Neuronal stem cell (in vitro differentiated cells): ENCODE measurements at regions not wholly inside any gene's neighbourhood (a gene's known extent, or its start where the extent isn't known, plus 50 kb on each side); places are given as distances from the start of the nearest gene placed in this dataset.

Experiments
- DNase-seq: peaks from one replicate; pipeline ENCODE4 v3.0.0-alpha.2; 2013; ENCODE audit warnings: low spot score
- H2AFZ ChIP-seq: one replicate; pipeline ENCODE4 v1.6.1; 2013; ENCODE audit warnings: mild to moderate bottlenecking, low read length, inconsistent platforms
- H2AK5ac ChIP-seq: 2 replicates; pipeline ENCODE4 v1.6.1; 2013; ENCODE audit warnings: low read depth, mild to moderate bottlenecking, inconsistent platforms, low read length, moderate library complexity, mixed read lengths
- H2BK120ac ChIP-seq: 2 replicates; pipeline ENCODE4 v1.6.1; 2013; ENCODE audit warnings: low read depth, mild to moderate bottlenecking, inconsistent platforms, low read length, moderate library complexity, mixed read lengths
- H2BK12ac ChIP-seq: one replicate; pipeline ENCODE4 v1.6.1; 2013; ENCODE audit warnings: low read length, inconsistent platforms
- H2BK15ac ChIP-seq: 2 replicates; pipeline ENCODE4 v1.6.1; 2013; ENCODE audit warnings: mild to moderate bottlenecking, low read length, inconsistent platforms, mixed read lengths
- H2BK5ac ChIP-seq: one replicate; pipeline ENCODE4 v1.6.1; 2013; ENCODE audit warnings: inconsistent platforms, mild to moderate bottlenecking, low read length, moderate library complexity
- H3K14ac ChIP-seq: one replicate; pipeline ENCODE4 v1.6.1; 2013; ENCODE audit warnings: low read length, inconsistent platforms
- H3K18ac ChIP-seq: 2 replicates; pipeline ENCODE4 v1.6.1; 2013; ENCODE audit warnings: low read length, inconsistent platforms
- H3K23ac ChIP-seq: 2 replicates; pipeline ENCODE4 v1.6.1; 2013; ENCODE audit warnings: low read depth, mild to moderate bottlenecking, mixed read lengths, low read length, inconsistent platforms; ENCODE audit not compliant: poor library complexity
- H3K27ac ChIP-seq: replicated peaks from 3 replicates; pipeline ENCODE4 v1.5.1; 2013; ENCODE audit warnings: low read length, inconsistent platforms
- H3K27me3 ChIP-seq, 3 experiments: 2 replicates each; pipeline ENCODE4 v1.6.1; 2013; ENCODE audit warnings: low read length in 3 of 3, mild to moderate bottlenecking in 2 of 3, inconsistent platforms in 1 of 3, low read depth in 1 of 3, mixed read lengths in 1 of 3, moderate library complexity in 1 of 3; ENCODE audit not compliant: control insufficient read depth in 3 of 3, insufficient read depth in 3 of 3
- H3K36me3 ChIP-seq, 2 donors: replicated peaks in 1 of 2; 2 replicates each; pipeline ENCODE4 v1.6.1; 2013; ENCODE audit warnings: low read length in 2 of 2; ENCODE audit not compliant: control insufficient read depth in 2 of 2, insufficient read depth in 2 of 2
- H3K4ac ChIP-seq: 2 replicates; pipeline ENCODE4 v1.6.1; 2013; ENCODE audit warnings: inconsistent platforms, mild to moderate bottlenecking, low read length, moderate library complexity
- H3K4me1 ChIP-seq, 2 donors: 1 replicate in 1 of 2; 2 replicates in 1 of 2; pipeline ENCODE4 v1.6.1; 2013; ENCODE audit warnings: low read length in 2 of 2, low read depth in 1 of 2; ENCODE audit not compliant: control insufficient read depth in 2 of 2, insufficient read depth in 1 of 2
- H3K4me2 ChIP-seq: one replicate; pipeline ENCODE4 v1.6.1; 2013; ENCODE audit warnings: mild to moderate bottlenecking, low read length, inconsistent platforms; ENCODE audit not compliant: insufficient read depth, poor library complexity, severe bottlenecking
- H3K4me3 ChIP-seq, 2 donors: 2 replicates each; pipeline ENCODE4 v1.5.1; 2013; ENCODE audit warnings: low read length in 2 of 2, mild to moderate bottlenecking in 2 of 2, inconsistent platforms in 1 of 2, moderate library complexity in 1 of 2
- H3K79me1 ChIP-seq: one replicate; pipeline ENCODE4 v1.6.1; 2013; ENCODE audit warnings: low read depth, mild to moderate bottlenecking, inconsistent platforms, low read length, moderate library complexity
- H3K9ac ChIP-seq: one replicate; pipeline ENCODE4 v1.6.1; 2013; ENCODE audit warnings: mild to moderate bottlenecking, low read depth, low read length, inconsistent platforms; ENCODE audit not compliant: poor library complexity
- H3K9me3 ChIP-seq, 2 donors: replicated peaks in 1 of 2; 2 replicates each; pipeline versions ENCODE3 to v1.6.1; 2013; ENCODE audit warnings: low read length in 2 of 2, mild to moderate bottlenecking in 2 of 2, inconsistent platforms in 1 of 2, low read depth in 1 of 2, mixed read lengths in 1 of 2, moderate library complexity in 1 of 2; ENCODE audit not compliant: control insufficient read depth in 2 of 2, insufficient read depth in 1 of 2
- H4K8ac ChIP-seq: one replicate; pipeline ENCODE4 v1.6.1; 2013; ENCODE audit warnings: low read depth, mild to moderate bottlenecking, inconsistent platforms, low read length, moderate library complexity
- H4K91ac ChIP-seq: one replicate; pipeline ENCODE4 v1.6.1; 2013; ENCODE audit warnings: low read length, low read depth, mild to moderate bottlenecking, inconsistent platforms; ENCODE audit not compliant: poor library complexity
- WGBS, 2 donors: extraction: QIAGEN DNeasy Blood & Tissue Kit; methylation state at CpG; one replicate each; pipeline ENCODE4 v1.1.7; 2013; ENCODE audit warnings: missing lambda C conversion rate in 2 of 2, mixed read lengths in 1 of 2; ENCODE audit not compliant: insufficient read length in 2 of 2, insufficient replicate concordance in 1 of 2; ENCODE audit errors: extremely low coverage in 2 of 2; 5-methylcytosine and 5-hydroxymethylcytosine counted together

- no peak overlapping the region for H3K4me2 ChIP-seq
- H3K4me1 ChIP-seq, result peaks cover 3% of the 10 kb centered on the region in 2 donors
- peak overlapping the region; percentile 57 for H2AFZ ChIP-seq
- no CpG with 5 or more reads among the region's 16 CpGs for WGBS, 2 donors
- no peak overlapping the region for H3K23ac ChIP-seq
- H3K14ac ChIP-seq, result no peak overlapping the region
- H4K91ac ChIP-seq, result no peak overlapping the region
- no peak overlapping the region for H2BK5ac ChIP-seq
- H2BK12ac ChIP-seq, result no peak overlapping the region
- H3K9me3 ChIP-seq, result peaks cover 0 to 2% of the 10 kb centered on the region in 2 donors
- H2BK15ac ChIP-seq, result peak overlapping the region; percentile 11
- no peaks in the 10 kb centered on the region for H3K79me1 ChIP-seq
- no peak for DNase-seq
- H3K27ac ChIP-seq, result no peak overlapping the region
- H3K4ac ChIP-seq, result no peak overlapping the region
- no peak overlapping the region for H4K8ac ChIP-seq
- H3K36me3 ChIP-seq, result no peaks in the 10 kb centered on the region
- no peak overlapping the region for H2BK120ac ChIP-seq
- H3K9ac ChIP-seq, result no peak overlapping the region
- no peak overlapping the region for H2AK5ac ChIP-seq
- no peak overlapping the region for H3K4me3 ChIP-seq
- no peaks in the 10 kb centered on the region for H3K27me3 ChIP-seq
- H3K18ac ChIP-seq, result peak overlapping the region; percentile 22
These were observed 165.0 kb upstream of the ZNF462 start for GRCh38 chr9:106697750-106698502.

GRCh38 chr9:106700676-106701075, 162.3 kb upstream of the ZNF462 start:
- Histone ChIP-seq H3K4me1 (peaks cover 3% of the 10 kb centered on the region in 2 donors), H3K36me3 (no peaks in the 10 kb centered on the region), H2AFZ (no peak overlapping the region), H2BK5ac (no peak overlapping the region), H3K4me3 (no peak overlapping the region), H3K4ac (no peak overlapping the region), H3K27ac (no peak overlapping the region), H3K9ac (no peak overlapping the region), H3K4me2 (no peak overlapping the region), H2BK15ac (no peak overlapping the region), H3K79me1 (no peaks in the 10 kb centered on the region), H2BK120ac (no peak overlapping the region), H3K14ac (no peak overlapping the region), H4K91ac (no peak overlapping the region), H3K23ac (no peak overlapping the region), H3K18ac (no peak overlapping the region), H2AK5ac (no peak overlapping the region), H2BK12ac (no peak overlapping the region), H3K27me3 (no peaks in the 10 kb centered on the region), H3K9me3 (peaks cover 0 to 2% of the 10 kb centered on the region in 2 donors), H4K8ac (no peak overlapping the region)
- DNase-seq, result no peak

GRCh38 chr9:106701611-106702010, 161.4 kb upstream of the ZNF462 start:
- Histone ChIP-seq H3K4me3 (no peak overlapping the region), H2BK120ac (no peak overlapping the region), H3K4me2 (no peak overlapping the region), H2AK5ac (no peak overlapping the region), H3K9me3 (peaks cover 0 to 2% of the 10 kb centered on the region in 2 donors), H2BK15ac (no peak overlapping the region), H3K79me1 (no peaks in the 10 kb centered on the region), H4K91ac (no peak overlapping the region), H4K8ac (no peak overlapping the region), H3K23ac (no peak overlapping the region), H3K4ac (no peak overlapping the region), H3K4me1 (peaks cover 3% of the 10 kb centered on the region in 2 donors), H3K18ac (no peak overlapping the region), H2BK12ac (no peak overlapping the region), H3K9ac (no peak overlapping the region), H3K27me3 (no peaks in the 10 kb centered on the region), H3K27ac (no peak overlapping the region), H2AFZ (no peak overlapping the region), H3K14ac (no peak overlapping the region), H3K36me3 (no peaks in the 10 kb centered on the region), H2BK5ac (no peak overlapping the region)
- WGBS, 2 donors, result 100% methylated on average over 1 of the region's 1 CpG; no CpG with 5 or more reads in 1 of the 2 donors
- no peak for DNase-seq

GRCh38 chr9:106704056-106704615, 158.8 kb upstream of the ZNF462 start:
- Histone ChIP-seq H3K14ac (no peak overlapping the region), H2AFZ (peak overlapping the region; percentile 3), H3K9me3 (peaks cover 0 to 2% of the 10 kb centered on the region in 2 donors), H4K91ac (no peak overlapping the region), H3K27me3 (no peaks in the 10 kb centered on the region), H3K9ac (no peak overlapping the region), H3K4me1 (no peaks in the 10 kb centered on the region), H2BK15ac (no peak overlapping the region), H3K79me1 (no peaks in the 10 kb centered on the region), H4K8ac (no peak overlapping the region), H2BK12ac (no peak overlapping the region), H3K23ac (no peak overlapping the region), H2BK5ac (no peak overlapping the region), H3K4me3 (no peak overlapping the region), H2AK5ac (no peak overlapping the region), H3K4ac (no peak overlapping the region), H3K27ac (no peak overlapping the region), H3K18ac (no peak overlapping the region), H3K36me3 (no peaks in the 10 kb centered on the region), H2BK120ac (no peak overlapping the region), H3K4me2 (no peak overlapping the region)
- no CpG with 5 or more reads among the region's 5 CpGs for WGBS, 2 donors
- no peak for DNase-seq
